Erythroblast (primary cell): ENCODE measurements at regions not wholly inside any gene's neighbourhood (a gene's known extent, or its start where the extent isn't known, plus 50 kb on each side); places are given as distances from the start of the nearest gene placed in this dataset.
A peak's percentile ranks its signal among the peaks of the same experiment; 100 is the strongest.

Experiments used
- DNase-seq, 2 experiments: peaks; one replicate each; lab custom pipeline; 2025; lab: John Stamatoyannopoulos, UW
- GATA1 ChIP-seq: IDR thresholded peaks from 2 replicates; pipeline ENCODE4 v1.6.1; 2011; ENCODE audit warnings: low read depth, mild to moderate bottlenecking, control low read depth, low read length, moderate library complexity
- POLR2A ChIP-seq: IDR thresholded peaks from 2 replicates; pipeline ENCODE4 v1.6.1; 2011; ENCODE audit warnings: mild to moderate bottlenecking, low read length

- DNase-seq, result peak; percentile 9
- TF ChIP-seq POLR2A (no peak), GATA1 (no peak)
Measured at GRCh38 chr1:58932859-58933598, 149.2 kb upstream of the JUN start.

- TF ChIP-seq GATA1, result no peak
- no peak for TF ChIP-seq POLR2A
- DNase-seq, result peak; percentile 12 to 17
Measured at GRCh38 chr1:58933599-58933926, 149.7 kb upstream of the JUN start.

- no peak for DNase-seq
- TF ChIP-seq POLR2A (no peak), GATA1 (no peak)
Measured at GRCh38 chr1:58934706-58935105, 150.9 kb upstream of the JUN start.

- DNase-seq, result no peak
- TF ChIP-seq POLR2A (no peak), GATA1 (no peak)
Measured at GRCh38 chr1:58936973-58937372, 153.1 kb upstream of the JUN start.

GRCh38 chr1:58939146-58939545, 155.3 kb upstream of the JUN start:
- no peak for TF ChIP-seq POLR2A
- DNase-seq, result no peak

GRCh38 chr1:58939666-58940370, 156.0 kb upstream of the JUN start:
- no peak for TF ChIP-seq POLR2A
- no peak for TF ChIP-seq GATA1
- no peak for DNase-seq

GRCh38 chr1:58941471-58942289, 157.8 kb upstream of the JUN start:
- TF ChIP-seq GATA1 (no peak), POLR2A (no peak)
- DNase-seq, result no peak

GRCh38 chr1:58942759-58943191, 158.9 kb upstream of the JUN start:
- DNase-seq, result no peak
- TF ChIP-seq GATA1 (no peak), POLR2A (no peak)

- no peak for DNase-seq
- TF ChIP-seq GATA1 (no peak), POLR2A (no peak)
Measured at GRCh38 chr1:58943776-58944175, 159.9 kb upstream of the JUN start.

- DNase-seq, result no peak
- TF ChIP-seq GATA1 (no peak), POLR2A (no peak)
Measured at GRCh38 chr1:58944439-58944838, 160.6 kb upstream of the JUN start.

GRCh38 chr1:58946390-58946789, 162.5 kb upstream of the JUN start:
- no peak for DNase-seq
- TF ChIP-seq POLR2A, result no peak
- TF ChIP-seq GATA1, result no peak

GRCh38 chr1:58948671-58949070, 164.8 kb upstream of the JUN start:
- TF ChIP-seq POLR2A (no peak), GATA1 (no peak)
- DNase-seq, result no peak

GRCh38 chr1:58949551-58950220, 165.8 kb upstream of the JUN start:
- TF ChIP-seq GATA1 (no peak), POLR2A (no peak)
- DNase-seq, result no peak
